HG03066 (cell line): ENCODE measurements at regions not wholly inside any gene's neighbourhood (a gene's known extent, or its start where the extent isn't known, plus 50 kb on each side); places are given as distances from the start of the nearest gene placed in this dataset.
"Not testable (repeated sequence)": the region's sequence is repeated elsewhere in the genome, so short reads cannot be mapped to it uniquely, and the experiment has no call there.

Experiments used
- ATAC-seq: cut with Tn5 transposase; IDR thresholded peaks from one replicate; pipeline ENCODE4 v1.9.1; 2021; ENCODE audit warnings: low read depth; ENCODE audit not compliant: unreplicated experiment

- ATAC-seq, result no peak
Measured at GRCh38 chr10:106309376-106309775, 855.1 kb downstream of the SORCS1 start.

GRCh38 chr10:106308284-106308683 is 856.2 kb downstream of the SORCS1 start:
- no peak for ATAC-seq

- ATAC-seq, result no peak
Measured at GRCh38 chr10:106304056-106304455, 860.5 kb downstream of the SORCS1 start.

- ATAC-seq, result no peak
Measured at GRCh38 chr10:106302961-106303360, 861.5 kb downstream of the SORCS1 start.

- ATAC-seq, result no peak
Measured at GRCh38 chr10:106301146-106301545, 863.4 kb downstream of the SORCS1 start.

- no peak for ATAC-seq
Measured at GRCh38 chr10:106296750-106297392, 867.6 kb downstream of the SORCS1 start.

GRCh38 chr10:106284802-106285587 is 879.5 kb downstream of the SORCS1 start:
- ATAC-seq, result no peak

GRCh38 chr10:106280896-106281460 is 883.5 kb downstream of the SORCS1 start:
- no peak for ATAC-seq

GRCh38 chr10:106278383-106278782 is 886.1 kb downstream of the SORCS1 start:
- ATAC-seq, result no peak

GRCh38 chr10:106271237-106271636 is 893.3 kb downstream of the SORCS1 start:
- no peak for ATAC-seq

- no peak for ATAC-seq
Measured at GRCh38 chr10:106268000-106268399, 896.5 kb downstream of the SORCS1 start.

- ATAC-seq, result no peak
Measured at GRCh38 chr10:106267591-106267990, 896.9 kb downstream of the SORCS1 start.

GRCh38 chr10:106257432-106257831 is 907.1 kb downstream of the SORCS1 start:
- not testable (repeated sequence) for ATAC-seq

- ATAC-seq, result no peak
Measured at GRCh38 chr10:106255111-106255678, 909.3 kb downstream of the SORCS1 start.

- no peak for ATAC-seq
Measured at GRCh38 chr10:106254071-106254470, 910.4 kb downstream of the SORCS1 start.

- ATAC-seq, result no peak
Measured at GRCh38 chr10:106252541-106252940, 912.0 kb downstream of the SORCS1 start.

- no peak for ATAC-seq
Measured at GRCh38 chr10:106251573-106251972, 912.9 kb downstream of the SORCS1 start.

GRCh38 chr10:106242301-106242700 is 922.2 kb downstream of the SORCS1 start:
- no peak for ATAC-seq

- no peak for ATAC-seq
Measured at GRCh38 chr10:106226828-106227227, 937.7 kb downstream of the SORCS1 start.

GRCh38 chr10:106226142-106226541 is 938.4 kb downstream of the SORCS1 start:
- no peak for ATAC-seq

GRCh38 chr10:106224676-106225075 is 939.8 kb downstream of the SORCS1 start:
- no peak for ATAC-seq
